ENCODE measurements at regions not wholly inside any gene's neighbourhood (a gene's known extent, or its start where the extent isn't known, plus 50 kb on each side); places are given as distances from the start of the nearest gene placed in this dataset.
"Not testable (repeated sequence)": the region's sequence is repeated elsewhere in the genome, so short reads cannot be mapped to it uniquely, and the experiment has no call there.

- no peak for DNase-seq (ENCODE audit: low read depth)
- TF ChIP-seq CTCF (conservative IDR thresholded peaks at IDR 0.05; ENCODE audit: low read length), result peak; percentile 13; the same call in 1 of the 2 replicates
- no peak overlapping the region for H3K4me3 ChIP-seq (ENCODE audit: low read length)
These were observed 62.1 kb upstream of the LANCL3 start for GRCh38 chrX:37509349-37509748.

GRCh38 chrX:37516512-37516911 lies 54.9 kb upstream of the LANCL3 start:
- not testable (repeated sequence) for DNase-seq (ENCODE audit: low read depth); H3K4me3 ChIP-seq (ENCODE audit: low read length)

GRCh38 chrX:37519261-37519660 lies 52.2 kb upstream of the LANCL3 start:
- H3K4me3 ChIP-seq (ENCODE audit: low read length); DNase-seq (ENCODE audit: low read depth): not testable (repeated sequence)

GRCh38 chrX:37520860-37521450 lies 50.5 kb upstream of the LANCL3 start:
- H3K4me3 ChIP-seq (ENCODE audit: low read length), result not testable (repeated sequence)
- DNase-seq (ENCODE audit: low read depth), result peak; percentile 32
